Activated naive CD8-positive, alpha-beta T cell treated with anti-CD3 and anti-CD28 coated beads, Interleukin-2, amount 50 U/mL, for 24 hours (primary cell): ENCODE measurements at regions not wholly inside any gene's neighbourhood (a gene's known extent, or its start where the extent isn't known, plus 50 kb on each side); places are given as distances from the start of the nearest gene placed in this dataset.

Experiments
- ATAC-seq: fragments of 150-1000 bp; cut with Tn5 transposase; one replicate; pipeline ENCODE4 v1.10.0; 2021
- DNase-seq: peaks from one replicate; pipeline ENCODE4 v3.0.0; 2021
- H3K27ac Mint-ChIP-seq: one replicate; pipeline ENCODE4 v1.8.0; 2021; ENCODE audit warnings: mild to moderate bottlenecking, mixed read lengths
- H3K27me3 Mint-ChIP-seq: one replicate; pipeline ENCODE4 v1.8.0; 2021; ENCODE audit warnings: mixed read lengths
- H3K36me3 Mint-ChIP-seq: one replicate; pipeline ENCODE4 v1.8.0; 2021; ENCODE audit warnings: low read depth, mixed read lengths
- H3K4me1 Mint-ChIP-seq: one replicate; pipeline ENCODE4 v1.8.0; 2021; ENCODE audit warnings: mixed read lengths
- H3K4me3 Mint-ChIP-seq: one replicate; pipeline ENCODE4 v1.8.0; 2021; ENCODE audit warnings: mild to moderate bottlenecking, moderate library complexity, mixed read lengths
- H3K9me3 Mint-ChIP-seq: one replicate; pipeline ENCODE4 v1.8.0; 2021; ENCODE audit warnings: mixed read lengths

DNA sequence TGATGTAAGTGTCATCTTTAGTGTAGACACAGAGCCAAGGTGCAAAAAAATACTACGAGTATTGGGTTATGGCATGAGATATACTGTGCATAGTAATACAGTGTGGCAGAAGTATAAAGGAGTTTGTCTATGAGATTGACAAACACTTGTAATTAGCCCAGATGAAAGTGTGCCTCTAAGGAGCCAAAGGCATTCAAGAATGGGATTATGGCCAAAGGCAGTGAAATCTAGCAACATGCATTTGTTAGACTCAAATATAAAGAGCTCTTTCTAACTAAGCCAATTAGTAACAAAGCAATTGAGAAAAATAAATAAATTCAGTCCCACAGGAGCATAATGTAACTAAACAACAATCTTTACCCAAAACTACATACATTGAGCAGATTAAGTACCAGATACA is 1761.8 kb downstream of the SUCLG1 start:
- Mint-ChIP-seq H3K27ac (no peak overlapping the region), H3K4me3 (no peak overlapping the region), H3K36me3 (no peaks in the 10 kb centered on the region), H3K4me1 (no peaks in the 10 kb centered on the region), H3K27me3 (no peaks in the 10 kb centered on the region), H3K9me3 (peaks cover 26% of the 10 kb centered on the region)
- ATAC-seq (no peak), DNase-seq (no peak)

DNA sequence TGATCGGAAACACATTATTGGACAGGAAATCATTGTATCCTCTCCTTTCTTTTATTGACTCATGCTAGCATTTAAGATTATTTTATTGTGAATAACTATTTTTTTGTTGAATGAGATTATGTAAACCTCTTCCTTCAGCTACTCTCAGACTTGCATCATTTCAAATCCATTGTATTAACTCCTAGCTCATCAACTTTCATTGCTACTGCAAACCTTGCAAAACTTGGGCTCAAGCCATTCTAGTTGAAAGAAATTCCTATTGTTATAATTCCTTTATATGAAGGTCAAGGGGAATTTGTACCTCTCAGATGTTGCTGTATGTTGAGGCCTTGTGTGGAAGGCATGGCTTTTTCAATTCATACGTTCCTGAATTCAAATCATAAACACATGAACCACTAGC is 1764.6 kb downstream of the SUCLG1 start:
- Mint-ChIP-seq H3K4me3 (no peak overlapping the region), H3K9me3 (peaks cover 13% of the 10 kb centered on the region), H3K4me1 (no peaks in the 10 kb centered on the region), H3K27me3 (no peaks in the 10 kb centered on the region), H3K27ac (no peak overlapping the region), H3K36me3 (no peaks in the 10 kb centered on the region)
- DNase-seq = no peak
- no peak for ATAC-seq

DNA sequence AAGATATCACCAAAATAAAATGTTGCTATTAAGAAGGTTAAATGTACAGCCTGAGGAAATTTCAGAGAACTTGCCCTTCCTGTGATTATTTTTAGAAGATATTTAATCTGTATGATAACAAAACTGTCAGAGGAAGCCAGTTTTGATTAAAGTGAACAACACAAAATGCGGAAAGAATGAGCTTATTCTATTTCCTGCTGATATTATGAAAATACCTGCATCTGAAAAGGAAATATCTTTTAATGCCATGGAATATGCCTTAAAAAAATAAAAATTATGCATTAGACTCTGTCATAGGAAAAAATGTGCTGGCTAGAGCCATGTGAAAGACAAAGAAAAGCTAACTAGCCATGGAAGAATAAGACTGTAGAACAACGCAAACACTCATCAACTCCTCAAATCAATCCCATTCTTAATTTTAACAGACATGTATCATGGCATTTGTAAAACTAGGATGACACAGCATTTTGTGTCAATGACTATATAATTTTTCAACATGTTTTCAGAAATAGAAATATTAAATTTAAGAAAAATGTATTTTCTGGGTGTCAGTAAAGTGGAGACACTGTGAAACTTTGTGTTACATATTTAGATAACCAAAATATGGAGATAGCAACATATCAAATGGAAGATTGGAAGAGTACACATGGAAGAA is 1768.2 kb downstream of the SUCLG1 start:
- Mint-ChIP-seq H3K9me3 (peaks cover 18% of the 10 kb centered on the region), H3K27me3 (no peaks in the 10 kb centered on the region), H3K4me3 (no peak overlapping the region), H3K4me1 (no peaks in the 10 kb centered on the region), H3K27ac (no peak overlapping the region), H3K36me3 (no peaks in the 10 kb centered on the region)
- ATAC-seq (no peak), DNase-seq (no peak)

DNA sequence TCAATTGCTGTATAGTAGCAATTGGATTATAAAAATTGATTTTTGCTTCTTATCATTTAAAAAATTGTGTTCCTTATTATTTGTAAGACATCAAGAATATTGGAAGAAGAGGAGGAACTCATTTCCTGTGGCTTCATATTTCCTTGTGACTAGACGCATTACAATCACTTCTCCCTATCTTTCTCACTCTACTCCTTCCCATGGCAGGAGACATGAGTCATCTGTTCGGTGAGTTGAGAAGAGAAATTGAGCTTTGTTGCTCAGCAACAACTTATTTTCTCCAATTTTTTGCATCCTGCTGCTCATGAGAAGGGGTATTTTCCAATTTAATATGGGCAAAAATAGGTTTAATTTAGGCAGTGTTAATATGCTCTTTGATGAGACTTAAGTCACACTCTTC is 1783.9 kb downstream of the SUCLG1 start:
- Mint-ChIP-seq H3K36me3 (no peaks in the 10 kb centered on the region), H3K4me3 (no peak overlapping the region), H3K9me3 (peaks cover 22% of the 10 kb centered on the region), H3K27ac (no peak overlapping the region), H3K4me1 (no peaks in the 10 kb centered on the region), H3K27me3 (no peaks in the 10 kb centered on the region)
- ATAC-seq (no peak), DNase-seq (no peak)

- Mint-ChIP-seq H3K27me3 (no peaks in the 10 kb centered on the region), H3K4me1 (no peaks in the 10 kb centered on the region), H3K4me3 (no peak overlapping the region), H3K9me3 (peaks cover 18% of the 10 kb centered on the region), H3K36me3 (no peaks in the 10 kb centered on the region), H3K27ac (no peak overlapping the region)
- no peak for DNase-seq
- no peak for ATAC-seq
These were observed 1784.4 kb downstream of the SUCLG1 start for GRCh38 chr2:82674652-82675051.

DNA sequence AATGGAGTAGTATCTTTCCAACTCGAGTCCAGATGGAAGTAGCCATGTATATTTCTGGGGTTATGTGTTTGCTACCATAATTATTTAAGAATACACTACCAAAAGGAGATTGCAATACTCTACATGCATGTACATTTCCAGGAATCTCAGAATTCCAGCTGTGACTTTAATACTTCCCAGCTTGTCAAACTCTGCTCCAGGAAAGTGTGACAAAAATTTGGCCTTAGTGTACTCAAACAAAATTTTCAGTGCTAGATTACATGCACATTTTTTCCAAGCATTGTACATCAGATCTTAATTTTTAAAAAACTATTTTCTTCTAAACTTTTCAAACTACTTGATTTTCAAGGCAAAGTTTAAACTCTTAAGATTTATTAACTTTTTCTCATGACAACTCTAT is 1791.6 kb downstream of the SUCLG1 start:
- ATAC-seq (no peak), DNase-seq (no peak)
- H3K9me3 Mint-ChIP-seq = peaks cover 15% of the 10 kb centered on the region
- H3K4me1 Mint-ChIP-seq = no peaks in the 10 kb centered on the region
- H3K4me3 Mint-ChIP-seq = no peak overlapping the region
- no peaks in the 10 kb centered on the region for H3K27me3 Mint-ChIP-seq
- H3K36me3 Mint-ChIP-seq = no peaks in the 10 kb centered on the region
- no peak overlapping the region for H3K27ac Mint-ChIP-seq

- no peak overlapping the region for H3K4me3 Mint-ChIP-seq
- DNase-seq = no peak
- H3K27ac Mint-ChIP-seq = no peak overlapping the region
- no peaks in the 10 kb centered on the region for H3K4me1 Mint-ChIP-seq
- H3K9me3 Mint-ChIP-seq = peaks cover 15% of the 10 kb centered on the region
- H3K27me3 Mint-ChIP-seq = no peaks in the 10 kb centered on the region
- ATAC-seq = no peak
- H3K36me3 Mint-ChIP-seq = no peaks in the 10 kb centered on the region
These were observed 1793.4 kb downstream of the SUCLG1 start for GRCh38 chr2:82665691-82666090.

DNA sequence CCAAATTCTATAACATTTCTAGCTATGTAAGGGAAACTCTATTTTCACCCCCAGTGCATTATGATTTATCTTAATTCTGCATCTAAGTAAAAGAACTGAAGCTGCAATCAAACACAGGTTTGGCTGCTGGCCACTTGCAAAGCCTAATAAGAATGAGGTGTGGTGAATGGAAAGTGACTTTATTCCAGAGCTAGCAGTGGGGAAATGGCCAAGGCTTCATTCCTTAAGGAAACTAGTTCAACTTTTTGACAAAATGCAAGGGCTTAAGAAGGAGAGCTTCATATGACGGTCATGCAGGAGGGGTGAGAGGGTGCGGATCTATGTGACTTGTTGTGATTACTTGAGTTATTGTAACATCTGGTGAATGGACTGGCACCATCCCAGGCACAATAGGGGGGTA is 1802.0 kb downstream of the SUCLG1 start:
- H3K36me3 Mint-ChIP-seq = no peaks in the 10 kb centered on the region
- peaks cover 5% of the 10 kb centered on the region for H3K9me3 Mint-ChIP-seq
- DNase-seq = no peak
- H3K27ac Mint-ChIP-seq = no peak overlapping the region
- no peaks in the 10 kb centered on the region for H3K4me1 Mint-ChIP-seq
- H3K4me3 Mint-ChIP-seq = no peak overlapping the region
- ATAC-seq = no peak
- H3K27me3 Mint-ChIP-seq = no peaks in the 10 kb centered on the region

GRCh38 chr2:82656420-82656819 is 1802.7 kb downstream of the SUCLG1 start:
- H3K4me3 Mint-ChIP-seq = no peak overlapping the region
- ATAC-seq = no peak
- H3K4me1 Mint-ChIP-seq = no peaks in the 10 kb centered on the region
- no peaks in the 10 kb centered on the region for H3K27me3 Mint-ChIP-seq
- H3K36me3 Mint-ChIP-seq = no peaks in the 10 kb centered on the region
- no peak overlapping the region for H3K27ac Mint-ChIP-seq
- H3K9me3 Mint-ChIP-seq = peaks cover 5% of the 10 kb centered on the region
- DNase-seq = no peak

DNA sequence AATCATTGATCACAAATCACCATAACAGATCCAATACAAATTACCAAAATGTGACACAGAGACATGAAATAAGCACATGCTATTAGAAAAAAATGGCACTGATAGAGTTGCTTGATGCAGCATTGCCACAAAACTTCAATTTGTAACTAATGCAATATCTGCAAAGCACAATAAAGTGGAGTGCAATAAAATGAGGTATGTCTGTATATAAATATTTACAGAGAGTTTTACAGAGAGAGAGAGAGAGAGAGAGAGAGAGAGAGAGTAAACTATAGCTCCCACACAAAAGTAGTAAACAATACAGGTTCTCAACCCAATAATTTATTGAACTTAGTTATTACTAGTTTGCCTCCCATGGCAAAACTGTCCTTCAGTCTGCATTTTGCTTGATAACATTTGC is 1807.0 kb downstream of the SUCLG1 start:
- ATAC-seq (no peak), DNase-seq (no peak)
- Mint-ChIP-seq H3K27me3 (no peaks in the 10 kb centered on the region), H3K4me1 (no peaks in the 10 kb centered on the region), H3K36me3 (no peaks in the 10 kb centered on the region), H3K9me3 (peaks cover 21% of the 10 kb centered on the region), H3K27ac (no peak overlapping the region), H3K4me3 (no peak overlapping the region)

GRCh38 chr2:82650038-82650437 is 1809.0 kb downstream of the SUCLG1 start:
- Mint-ChIP-seq H3K9me3 (peaks cover 21% of the 10 kb centered on the region), H3K27me3 (no peaks in the 10 kb centered on the region), H3K27ac (no peak overlapping the region), H3K36me3 (no peaks in the 10 kb centered on the region), H3K4me3 (no peak overlapping the region), H3K4me1 (no peaks in the 10 kb centered on the region)
- ATAC-seq (no peak), DNase-seq (no peak)

- Mint-ChIP-seq H3K27me3 (no peaks in the 10 kb centered on the region), H3K27ac (no peak overlapping the region), H3K4me3 (no peak overlapping the region), H3K9me3 (peaks cover 6% of the 10 kb centered on the region), H3K36me3 (no peaks in the 10 kb centered on the region), H3K4me1 (no peaks in the 10 kb centered on the region)
- no peak for DNase-seq
- ATAC-seq = no peak
These were observed 1817.4 kb downstream of the SUCLG1 start for GRCh38 chr2:82641598-82642180.

DNA sequence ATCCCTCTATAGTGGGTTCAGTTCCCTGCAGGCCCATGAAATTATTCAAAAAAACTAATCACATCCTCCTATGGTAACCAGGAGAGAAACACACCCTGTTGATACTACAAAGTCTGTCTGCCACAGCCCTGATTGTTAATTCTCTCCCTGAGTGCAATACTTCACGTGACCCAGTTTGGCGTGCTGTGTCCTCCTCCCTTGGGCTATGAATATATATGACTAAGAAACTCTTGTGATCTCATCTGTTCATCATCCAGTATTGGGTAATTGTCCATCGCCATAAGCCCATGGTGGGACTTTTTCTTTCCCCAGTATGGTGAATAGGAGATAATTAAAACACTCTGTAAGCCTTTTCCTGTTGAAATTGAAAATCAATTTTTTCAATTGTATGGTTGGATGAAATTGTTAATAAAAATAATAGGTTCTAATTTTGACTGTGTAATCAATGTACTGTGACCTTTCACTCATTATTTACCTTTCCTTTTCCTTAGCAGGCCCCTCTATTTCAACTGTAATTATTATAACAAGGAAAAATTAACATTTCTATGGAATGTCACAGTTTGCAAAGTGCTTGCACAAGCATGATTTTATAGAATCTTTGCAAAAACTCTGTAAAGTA is 1822.6 kb downstream of the SUCLG1 start:
- Mint-ChIP-seq H3K4me3 (no peak overlapping the region), H3K4me1 (no peaks in the 10 kb centered on the region), H3K9me3 (peaks cover 4% of the 10 kb centered on the region), H3K27me3 (no peaks in the 10 kb centered on the region), H3K27ac (no peak overlapping the region), H3K36me3 (no peaks in the 10 kb centered on the region)
- DNase-seq = no peak
- no peak for ATAC-seq

GRCh38 chr2:82599021-82599420 is 1860.1 kb downstream of the SUCLG1 start:
- Mint-ChIP-seq H3K36me3 (no peaks in the 10 kb centered on the region), H3K4me1 (no peaks in the 10 kb centered on the region), H3K4me3 (no peak overlapping the region), H3K27me3 (no peaks in the 10 kb centered on the region), H3K9me3 (peaks cover 19% of the 10 kb centered on the region), H3K27ac (no peak overlapping the region)
- ATAC-seq (no peak), DNase-seq (no peak)

GRCh38 chr2:82596581-82596980 is 1862.5 kb downstream of the SUCLG1 start:
- Mint-ChIP-seq H3K4me3 (no peak overlapping the region), H3K27me3 (no peaks in the 10 kb centered on the region), H3K9me3 (peaks cover 23% of the 10 kb centered on the region), H3K36me3 (no peaks in the 10 kb centered on the region), H3K4me1 (no peaks in the 10 kb centered on the region), H3K27ac (no peak overlapping the region)
- ATAC-seq (no peak), DNase-seq (no peak)
